ENCODE measurements at regions not wholly inside any gene's neighbourhood (a gene's known extent, or its start where the extent isn't known, plus 50 kb on each side); places are given as distances from the start of the nearest gene placed in this dataset.
"Not testable (repeated sequence)": the region's sequence is repeated elsewhere in the genome, so short reads cannot be mapped to it uniquely, and the experiment has no call there.

DNA sequence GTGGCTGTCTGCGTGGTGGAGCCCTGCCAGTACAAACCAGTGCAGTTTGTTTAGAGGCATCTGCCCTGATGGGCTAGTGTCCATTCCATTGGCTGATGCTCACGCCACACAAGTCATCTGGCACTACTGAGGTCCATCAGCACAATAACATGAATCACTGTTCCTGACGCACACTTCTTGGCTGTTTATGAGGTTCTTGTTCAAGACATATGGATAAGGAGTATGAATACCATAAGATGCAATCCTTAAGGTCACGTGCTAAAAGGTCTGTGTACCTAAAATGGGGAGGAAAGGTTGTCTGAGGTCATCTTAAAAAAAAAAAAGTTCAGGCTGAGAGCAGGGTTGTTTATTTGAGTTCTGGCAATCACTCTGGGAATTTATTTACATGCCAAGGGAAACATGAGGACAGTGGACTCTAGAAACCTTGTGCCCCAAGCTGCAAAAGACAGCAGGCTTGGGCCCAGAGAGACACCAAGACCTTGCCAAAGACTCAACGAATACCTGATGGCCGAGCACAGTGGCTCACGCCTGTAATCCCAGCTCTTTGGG lies 54.1 kb upstream of the SHLD1 start:
- DNase-seq (no peak), ATAC-seq (replicated peaks in 1 of 2) (no peak)
- no peak overlapping the region for H3K4me3 Mint-ChIP-seq
- peaks cover under 1% of the 10 kb centered on the region for H3K4me1 Mint-ChIP-seq (ENCODE audit: low read depth)
- H3K27ac Mint-ChIP-seq, result no peak overlapping the region
- no peaks in the 10 kb centered on the region for H3K9me3 Mint-ChIP-seq
- H3K27me3 Mint-ChIP-seq (ENCODE audit: low read depth), result no peaks in the 10 kb centered on the region
- no peaks in the 10 kb centered on the region for H3K36me3 Mint-ChIP-seq (ENCODE audit: insufficient read depth in 2 of 2)

DNA sequence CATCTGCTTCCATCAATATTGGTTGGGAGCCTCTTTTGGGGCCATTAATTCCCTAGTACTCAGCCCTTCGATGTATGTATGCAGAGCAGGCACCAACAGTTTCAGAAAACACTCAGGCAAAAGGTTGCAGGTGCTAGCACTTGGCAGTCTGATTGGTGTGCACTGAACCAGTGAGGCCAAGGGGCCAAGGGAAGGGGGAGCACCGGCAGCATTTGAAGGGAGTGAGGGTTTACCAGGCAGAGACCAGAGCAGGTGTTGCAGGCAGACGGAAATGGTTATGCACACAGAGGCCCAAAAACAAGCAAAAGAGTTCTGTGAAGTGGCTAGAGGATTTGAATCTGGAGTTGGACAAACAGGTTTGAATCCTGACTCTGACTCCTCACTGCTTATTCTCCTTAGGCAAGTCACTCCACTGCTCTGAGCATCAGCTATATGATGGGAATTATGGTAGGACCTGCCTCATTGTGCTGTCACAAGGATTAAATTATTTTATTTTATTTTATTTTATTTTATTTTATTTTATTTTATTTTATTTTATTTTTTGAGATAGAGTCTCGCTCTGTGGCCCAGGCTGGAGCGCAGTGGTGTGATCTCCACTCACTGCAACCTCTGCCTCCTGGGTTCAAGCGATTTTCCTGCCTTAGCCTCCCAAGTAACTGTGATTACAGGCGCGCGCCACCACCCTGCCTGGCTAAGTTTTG lies 58.1 kb upstream of the SHLD1 start:
- Mint-ChIP-seq H3K4me3 (no peak overlapping the region), H3K27ac (no peak overlapping the region), H3K9me3 (no peaks in the 10 kb centered on the region), H3K27me3 (ENCODE audit: low read depth) (no peaks in the 10 kb centered on the region), H3K36me3 (ENCODE audit: insufficient read depth in 2 of 2) (no peaks in the 10 kb centered on the region), H3K4me1 (ENCODE audit: low read depth) (peaks cover 7% of the 10 kb centered on the region)
- DNase-seq (no peak), ATAC-seq (replicated peaks in 1 of 2) (no peak)

DNA sequence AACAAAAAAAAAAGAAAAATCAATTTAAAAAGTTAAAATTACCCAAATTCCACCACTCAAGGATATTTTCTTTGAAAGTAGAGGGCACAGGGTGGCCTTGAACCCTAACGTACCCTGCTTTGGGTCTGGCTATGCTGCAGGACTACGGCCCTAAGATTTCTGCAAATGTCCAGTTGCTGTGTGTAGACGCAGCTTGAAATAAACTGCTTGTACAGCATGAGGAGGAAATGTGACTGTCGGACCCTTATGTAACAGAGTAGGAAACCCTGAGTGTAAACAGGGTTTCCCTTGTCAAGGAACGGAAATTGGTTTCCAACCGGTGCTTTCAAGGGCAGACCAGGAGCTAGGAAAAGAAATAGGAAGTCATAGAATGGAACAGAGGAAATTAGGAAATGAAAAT lies 60.7 kb upstream of the SHLD1 start:
- ATAC-seq (replicated peaks in 1 of 2), result no peak
- H3K36me3 Mint-ChIP-seq (ENCODE audit: insufficient read depth in 2 of 2), result no peaks in the 10 kb centered on the region
- no peak for DNase-seq
- no peak overlapping the region for H3K27ac Mint-ChIP-seq
- H3K9me3 Mint-ChIP-seq, result no peaks in the 10 kb centered on the region
- no peak overlapping the region for H3K4me3 Mint-ChIP-seq
- H3K27me3 Mint-ChIP-seq (ENCODE audit: low read depth), result no peaks in the 10 kb centered on the region
- peaks cover 7% of the 10 kb centered on the region for H3K4me1 Mint-ChIP-seq (ENCODE audit: low read depth)

DNA sequence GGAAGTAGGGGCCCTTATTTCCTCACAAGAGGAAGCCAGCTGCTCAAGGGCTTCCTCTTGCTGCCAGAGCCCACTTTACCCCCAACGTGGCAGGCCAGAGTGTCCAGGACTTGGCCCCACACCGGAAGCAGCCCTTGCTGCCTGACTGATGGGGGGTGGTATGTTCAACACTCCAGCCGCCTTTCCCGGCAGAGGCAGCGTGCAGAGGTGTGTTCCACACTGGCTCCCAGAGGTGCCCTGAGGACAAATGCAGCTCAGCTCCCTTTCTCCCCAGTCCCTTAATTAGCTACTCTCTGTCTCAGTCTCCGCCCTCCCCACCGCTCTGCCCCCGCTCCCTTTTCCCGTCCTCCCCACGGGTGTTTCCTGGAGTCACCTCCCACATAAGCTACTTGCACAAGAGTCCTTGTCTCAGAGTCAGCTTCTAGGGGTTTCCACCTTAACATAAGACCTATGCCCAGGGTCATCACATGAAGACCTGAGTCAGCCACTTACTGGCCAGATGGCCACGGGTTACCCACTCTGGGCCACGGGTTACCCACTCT lies 61.7 kb upstream of the SHLD1 start:
- H3K9me3 Mint-ChIP-seq, result no peaks in the 10 kb centered on the region
- no peaks in the 10 kb centered on the region for H3K36me3 Mint-ChIP-seq (ENCODE audit: insufficient read depth in 2 of 2)
- H3K27me3 Mint-ChIP-seq (ENCODE audit: low read depth), result no peaks in the 10 kb centered on the region
- DNase-seq (no peak), ATAC-seq (replicated peaks in 1 of 2) (no peak)
- peaks cover 7% of the 10 kb centered on the region for H3K4me1 Mint-ChIP-seq (ENCODE audit: low read depth)
- H3K4me3 Mint-ChIP-seq, result no peak overlapping the region
- no peak overlapping the region for H3K27ac Mint-ChIP-seq

DNA sequence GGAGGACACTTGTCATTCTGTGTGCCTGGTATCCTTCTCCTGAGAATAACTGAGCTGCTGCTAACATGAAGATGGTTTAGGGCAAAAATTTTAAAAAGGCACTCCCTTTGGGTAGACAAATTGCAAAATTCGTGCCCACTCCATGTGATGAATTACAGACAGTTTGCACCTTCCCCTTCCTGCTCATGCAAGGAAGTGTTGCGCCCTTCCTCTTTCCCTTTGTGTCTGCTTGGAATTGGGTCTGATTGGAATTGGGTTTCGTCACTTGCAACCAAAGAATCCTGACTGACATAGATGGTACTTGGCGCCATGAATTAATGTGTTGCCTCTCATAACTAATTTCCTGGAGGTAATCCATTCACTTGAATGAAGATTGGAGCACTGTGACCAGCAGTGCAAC lies 62.3 kb upstream of the SHLD1 start:
- H3K4me3 Mint-ChIP-seq, result no peak overlapping the region
- DNase-seq, result no peak
- H3K27me3 Mint-ChIP-seq (ENCODE audit: low read depth), result no peaks in the 10 kb centered on the region
- H3K36me3 Mint-ChIP-seq (ENCODE audit: insufficient read depth in 2 of 2), result no peaks in the 10 kb centered on the region
- H3K9me3 Mint-ChIP-seq, result no peaks in the 10 kb centered on the region
- ATAC-seq (replicated peaks in 1 of 2), result no peak
- H3K27ac Mint-ChIP-seq, result no peak overlapping the region
- H3K4me1 Mint-ChIP-seq (ENCODE audit: low read depth), result peaks cover 7% of the 10 kb centered on the region

DNA sequence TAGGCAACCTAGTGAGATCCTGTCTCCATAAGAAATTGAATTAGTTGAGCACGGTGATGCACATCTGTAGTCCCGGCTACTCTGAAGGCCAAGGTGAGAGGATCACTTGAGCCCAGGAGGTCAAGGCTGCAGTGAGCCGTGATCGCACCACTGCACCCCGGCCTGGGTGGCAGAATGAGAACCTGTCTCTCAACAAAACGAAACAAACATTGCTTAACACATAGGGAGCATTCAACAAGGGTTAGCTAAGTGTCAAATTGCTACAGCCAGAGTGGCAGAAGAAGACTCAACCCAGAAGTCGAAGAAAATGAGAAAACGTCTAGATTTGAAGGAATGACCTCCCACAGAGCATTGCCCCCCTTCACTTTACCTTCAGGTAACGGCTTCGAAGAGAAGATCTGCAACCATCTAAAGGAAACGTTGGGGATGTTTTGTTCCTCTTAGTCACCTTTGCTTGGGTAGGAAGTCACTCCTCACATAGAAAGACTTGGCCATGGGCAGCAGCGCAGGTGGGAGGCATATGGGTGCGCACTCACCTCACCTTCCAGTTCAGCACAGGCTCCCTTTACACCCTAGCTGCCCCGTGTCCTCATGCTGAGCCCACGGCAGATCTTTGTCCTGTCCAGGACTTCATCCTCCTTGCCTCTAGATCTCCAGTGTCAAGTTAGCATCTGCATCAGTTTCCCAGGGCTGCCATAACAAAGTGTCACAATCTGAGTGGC lies 63.7 kb upstream of the SHLD1 start:
- no peak overlapping the region for H3K4me3 Mint-ChIP-seq
- H3K27me3 Mint-ChIP-seq (ENCODE audit: low read depth), result no peaks in the 10 kb centered on the region
- H3K36me3 Mint-ChIP-seq (ENCODE audit: insufficient read depth in 2 of 2), result no peaks in the 10 kb centered on the region
- H3K9me3 Mint-ChIP-seq, result no peaks in the 10 kb centered on the region
- DNase-seq, result no peak
- peaks cover 7% of the 10 kb centered on the region for H3K4me1 Mint-ChIP-seq (ENCODE audit: low read depth)
- no peak for ATAC-seq (replicated peaks in 1 of 2)
- H3K27ac Mint-ChIP-seq, result no peak overlapping the region

- not testable (repeated sequence) for H3K27ac Mint-ChIP-seq; H3K4me3 Mint-ChIP-seq; H3K4me1 Mint-ChIP-seq (ENCODE audit: low read depth); H3K36me3 Mint-ChIP-seq (ENCODE audit: insufficient read depth in 2 of 2); H3K9me3 Mint-ChIP-seq; ATAC-seq (replicated peaks in 1 of 2); DNase-seq; H3K27me3 Mint-ChIP-seq (ENCODE audit: low read depth)
Observed at GRCh38 chr20:5682556-5682955, 67.6 kb upstream of the SHLD1 start.

DNA sequence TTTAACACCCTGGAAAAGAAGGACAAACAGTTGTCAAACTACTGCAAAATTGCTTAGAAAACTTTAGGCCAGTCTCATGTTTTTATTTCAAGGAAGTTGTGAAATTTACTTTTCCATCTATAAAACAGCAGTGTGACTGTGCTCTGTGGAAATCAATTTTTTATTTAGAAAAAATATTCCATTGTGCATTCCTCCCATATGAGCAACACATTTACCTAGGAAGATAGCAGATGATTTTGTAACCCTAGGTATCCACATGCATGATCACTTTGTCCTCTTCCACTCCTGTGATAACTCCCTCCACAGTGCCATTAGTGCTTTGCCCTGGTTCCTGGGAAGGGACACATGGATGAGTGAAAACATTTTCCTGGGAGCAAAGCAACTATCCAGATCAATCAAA lies 69.4 kb upstream of the GPCPD1 start:
- Mint-ChIP-seq H3K9me3 (no peaks in the 10 kb centered on the region), H3K4me3 (no peak overlapping the region), H3K27ac (no peak overlapping the region), H3K36me3 (ENCODE audit: insufficient read depth in 2 of 2) (no peaks in the 10 kb centered on the region), H3K27me3 (ENCODE audit: low read depth) (no peaks in the 10 kb centered on the region), H3K4me1 (ENCODE audit: low read depth) (no peaks in the 10 kb centered on the region)
- DNase-seq, result no peak
- ATAC-seq (replicated peaks in 1 of 2), result no peak

DNA sequence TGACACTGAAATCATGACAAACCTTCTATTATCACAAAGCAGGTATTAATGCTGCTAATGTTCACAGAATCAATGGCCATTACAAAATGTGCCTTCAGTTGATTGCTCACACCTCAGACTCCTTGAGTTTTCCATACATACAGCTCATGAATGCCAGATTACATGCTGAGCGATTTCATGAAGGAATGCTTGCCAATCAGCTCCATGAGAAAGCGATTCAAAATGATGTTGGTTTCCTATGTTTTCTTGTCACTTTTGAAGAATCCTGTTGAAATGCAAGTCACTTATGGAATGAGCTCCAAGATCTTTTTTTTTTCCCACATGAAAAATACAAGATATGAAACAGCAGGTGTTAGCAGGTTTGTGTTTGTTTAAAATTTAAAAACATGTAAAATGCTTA lies 68.0 kb upstream of the GPCPD1 start:
- no peaks in the 10 kb centered on the region for H3K36me3 Mint-ChIP-seq (ENCODE audit: insufficient read depth in 2 of 2)
- no peaks in the 10 kb centered on the region for H3K27me3 Mint-ChIP-seq (ENCODE audit: low read depth)
- ATAC-seq (replicated peaks in 1 of 2) (no peak), DNase-seq (no peak)
- H3K27ac Mint-ChIP-seq, result no peak overlapping the region
- no peak overlapping the region for H3K4me3 Mint-ChIP-seq
- H3K4me1 Mint-ChIP-seq (ENCODE audit: low read depth), result peaks cover 12% of the 10 kb centered on the region
- no peaks in the 10 kb centered on the region for H3K9me3 Mint-ChIP-seq

GRCh38 chr20:5677944-5678343 lies 67.1 kb upstream of the GPCPD1 start:
- not testable (repeated sequence) for H3K9me3 Mint-ChIP-seq; ATAC-seq (replicated peaks in 1 of 2); H3K36me3 Mint-ChIP-seq (ENCODE audit: insufficient read depth in 2 of 2); H3K27ac Mint-ChIP-seq; H3K27me3 Mint-ChIP-seq (ENCODE audit: low read depth); H3K4me3 Mint-ChIP-seq; DNase-seq
- peaks cover 12% of the 10 kb centered on the region for H3K4me1 Mint-ChIP-seq (ENCODE audit: low read depth)

- H3K36me3 Mint-ChIP-seq (ENCODE audit: insufficient read depth in 2 of 2), result no peaks in the 10 kb centered on the region
- no peak for ATAC-seq (replicated peaks in 1 of 2)
- H3K4me1 Mint-ChIP-seq (ENCODE audit: low read depth), result peaks cover 12% of the 10 kb centered on the region
- H3K4me3 Mint-ChIP-seq, result no peak overlapping the region
- H3K9me3 Mint-ChIP-seq, result no peaks in the 10 kb centered on the region
- DNase-seq, result no peak
- H3K27ac Mint-ChIP-seq, result no peak overlapping the region
- no peaks in the 10 kb centered on the region for H3K27me3 Mint-ChIP-seq (ENCODE audit: low read depth)
Observed at GRCh38 chr20:5677389-5677788, 66.6 kb upstream of the GPCPD1 start.

DNA sequence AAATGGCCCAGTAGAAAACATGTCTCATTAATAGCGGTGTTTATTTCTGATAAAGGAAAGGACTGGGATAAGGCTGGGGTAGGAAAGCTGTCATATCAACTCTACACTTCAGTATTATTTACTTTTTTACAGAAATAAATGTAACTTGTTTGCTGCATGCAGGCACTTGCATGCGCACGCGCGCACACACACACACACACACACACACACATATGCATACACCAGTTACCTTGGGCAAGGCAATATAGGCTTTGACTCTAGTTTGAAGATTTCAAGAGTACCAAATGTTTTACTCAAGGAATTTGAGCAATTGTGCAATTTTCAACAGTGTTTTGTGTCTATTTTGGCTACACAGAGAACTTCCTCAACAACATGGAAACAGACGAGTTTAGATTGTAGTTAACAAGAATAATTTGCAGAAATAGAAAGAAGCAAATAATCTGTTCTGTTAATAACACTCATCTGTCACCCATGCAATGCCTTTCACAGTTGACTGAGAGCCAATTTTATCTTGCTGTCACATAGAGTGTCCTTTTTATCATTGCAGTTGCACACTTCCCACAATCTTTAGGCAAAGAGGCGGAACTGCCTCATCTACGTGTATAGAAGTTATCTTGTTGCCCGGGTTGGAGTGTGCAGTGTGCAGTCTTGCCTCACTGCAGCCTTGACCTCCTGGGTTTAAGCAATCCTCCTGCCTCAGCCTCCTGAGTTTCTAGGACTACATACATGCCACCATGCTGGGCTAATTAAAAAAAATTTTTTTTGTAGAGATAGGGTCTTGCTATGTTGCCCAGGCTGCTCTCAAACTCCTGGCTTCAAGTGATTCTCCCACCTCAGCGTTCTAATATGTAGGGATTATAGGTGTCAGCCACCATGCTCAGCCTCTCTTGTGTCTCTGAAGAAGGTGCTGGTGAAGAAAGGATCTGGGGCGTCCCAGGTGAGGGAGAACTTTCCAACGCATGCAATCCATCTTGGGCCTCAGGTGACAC lies 64.6 kb upstream of the GPCPD1 start:
- ATAC-seq (replicated peaks in 1 of 2), result no peak
- Mint-ChIP-seq H3K4me1 (ENCODE audit: low read depth) (peaks cover 12% of the 10 kb centered on the region), H3K27ac (no peak overlapping the region)

More for the DNA sequence above, 64.6 kb upstream of the GPCPD1 start:
- Mint-ChIP-seq H3K9me3 (no peaks in the 10 kb centered on the region), H3K4me3 (no peak overlapping the region), H3K27me3 (ENCODE audit: low read depth) (no peaks in the 10 kb centered on the region), H3K36me3 (ENCODE audit: insufficient read depth in 2 of 2) (no peaks in the 10 kb centered on the region)
- DNase-seq, result no peak

Data from activated T-cell treated with anti-CD3 and anti-CD28 coated beads, Interleukin-2, amount 50 U/mL, for 72 hours (primary cell).